ENCODE measurements at regions not wholly inside any gene's neighbourhood (a gene's known extent, or its start where the extent isn't known, plus 50 kb on each side); places are given as distances from the start of the nearest gene placed in this dataset.

DNA sequence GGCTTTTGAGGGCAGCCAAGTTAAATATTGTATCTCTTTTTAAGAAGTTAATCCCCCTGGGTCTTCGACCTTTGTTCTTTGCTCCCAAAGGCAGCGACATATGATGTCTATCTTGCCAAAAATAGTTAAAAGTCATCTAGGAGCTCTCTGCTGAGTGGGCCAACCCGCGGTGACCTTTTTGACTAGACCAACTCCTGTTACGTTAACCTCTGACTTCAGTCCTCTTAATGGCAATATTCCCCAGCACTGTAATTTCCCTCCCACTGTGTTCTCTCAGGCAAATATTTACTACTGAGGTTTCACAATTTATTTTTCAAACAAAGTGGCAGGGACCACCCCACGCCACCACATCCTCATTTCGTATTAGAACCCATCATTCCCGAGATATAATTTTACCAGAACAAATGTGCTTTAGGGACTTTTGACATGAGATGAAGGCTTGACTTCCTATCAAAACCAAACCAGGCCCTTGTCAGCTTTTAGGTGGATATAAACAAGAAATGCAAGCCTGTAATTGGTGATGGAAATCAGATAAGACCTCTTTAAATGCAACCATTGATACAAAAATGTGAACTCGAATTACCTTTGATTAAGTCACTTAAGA lies 764.7 kb downstream of the SATB2 start:
- TF ChIP-seq RELA (CRISPR knock-in tag; IDR thresholded peaks at IDR 0.05; ENCODE audit: borderline replicate concordance) = no peak
- TF ChIP-seq, protein P1, sequence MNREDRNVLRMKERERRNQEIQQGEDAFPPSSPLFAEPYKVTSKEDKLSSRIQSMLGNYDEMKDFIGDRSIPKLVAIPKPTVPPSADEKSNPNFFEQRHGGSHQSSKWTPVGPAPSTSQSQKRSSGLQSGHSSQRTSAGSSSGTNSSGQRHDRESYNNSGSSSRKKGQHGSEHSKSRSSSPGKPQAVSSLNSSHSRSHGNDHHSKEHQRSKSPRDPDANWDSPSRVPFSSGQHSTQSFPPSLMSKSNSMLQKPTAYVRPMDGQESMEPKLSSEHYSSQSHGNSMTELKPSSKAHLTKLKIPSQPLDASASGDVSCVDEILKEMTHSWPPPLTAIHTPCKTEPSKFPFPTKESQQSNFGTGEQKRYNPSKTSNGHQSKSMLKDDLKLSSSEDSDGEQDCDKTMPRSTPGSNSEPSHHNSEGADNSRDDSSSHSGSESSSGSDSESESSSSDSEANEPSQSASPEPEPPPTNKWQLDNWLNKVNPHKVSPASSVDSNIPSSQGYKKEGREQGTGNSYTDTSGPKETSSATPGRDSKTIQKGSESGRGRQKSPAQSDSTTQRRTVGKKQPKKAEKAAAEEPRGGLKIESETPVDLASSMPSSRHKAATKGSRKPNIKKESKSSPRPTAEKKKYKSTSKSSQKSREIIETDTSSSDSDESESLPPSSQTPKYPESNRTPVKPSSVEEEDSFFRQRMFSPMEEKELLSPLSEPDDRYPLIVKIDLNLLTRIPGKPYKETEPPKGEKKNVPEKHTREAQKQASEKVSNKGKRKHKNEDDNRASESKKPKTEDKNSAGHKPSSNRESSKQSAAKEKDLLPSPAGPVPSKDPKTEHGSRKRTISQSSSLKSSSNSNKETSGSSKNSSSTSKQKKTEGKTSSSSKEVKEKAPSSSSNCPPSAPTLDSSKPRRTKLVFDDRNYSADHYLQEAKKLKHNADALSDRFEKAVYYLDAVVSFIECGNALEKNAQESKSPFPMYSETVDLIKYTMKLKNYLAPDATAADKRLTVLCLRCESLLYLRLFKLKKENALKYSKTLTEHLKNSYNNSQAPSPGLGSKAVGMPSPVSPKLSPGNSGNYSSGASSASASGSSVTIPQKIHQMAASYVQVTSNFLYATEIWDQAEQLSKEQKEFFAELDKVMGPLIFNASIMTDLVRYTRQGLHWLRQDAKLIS (CRISPR knock-in tag; IDR thresholded peaks at IDR 0.05; ENCODE audit: borderline replicate concordance) = no peak

Data from WTC11 (cell line).